GM19372 (cell line): ENCODE measurements at regions not wholly inside any gene's neighbourhood (a gene's known extent, or its start where the extent isn't known, plus 50 kb on each side); places are given as distances from the start of the nearest gene placed in this dataset.
A peak's percentile ranks its signal among the peaks of the same experiment; 100 is the strongest.
"Not testable (repeated sequence)": the region's sequence is repeated elsewhere in the genome, so short reads cannot be mapped to it uniquely, and the experiment has no call there.

Experiments used
- ATAC-seq: cut with Tn5 transposase; IDR thresholded peaks from one replicate; pipeline ENCODE4 v1.9.1; 2021; ENCODE audit warnings: mild to moderate bottlenecking, low read depth, moderate library complexity; ENCODE audit not compliant: unreplicated experiment

- ATAC-seq: no peak
These were observed 110.6 kb upstream of the ZNF746 start for GRCh38 chr7:149608168-149608567.

DNA sequence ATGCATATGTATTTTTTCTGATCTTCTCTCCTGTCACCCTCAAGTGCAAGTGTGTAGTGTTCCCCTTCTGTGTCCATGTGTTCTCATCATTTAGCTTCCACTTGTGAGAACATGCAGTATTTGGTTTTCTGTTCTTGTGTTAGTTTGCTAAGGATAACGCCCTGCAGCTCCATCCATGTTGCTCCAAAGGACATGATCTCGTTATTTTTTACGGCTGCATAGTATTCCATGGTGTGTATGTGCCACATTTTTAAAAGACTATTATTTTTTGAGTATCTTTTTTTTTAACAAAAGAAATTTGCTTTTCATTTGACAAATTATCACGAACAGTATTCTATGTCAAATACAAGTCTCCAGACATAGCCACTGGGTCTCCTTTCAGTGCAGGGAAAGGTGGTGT lies 110.1 kb upstream of the ZNF746 start:
- ATAC-seq: no peak

DNA sequence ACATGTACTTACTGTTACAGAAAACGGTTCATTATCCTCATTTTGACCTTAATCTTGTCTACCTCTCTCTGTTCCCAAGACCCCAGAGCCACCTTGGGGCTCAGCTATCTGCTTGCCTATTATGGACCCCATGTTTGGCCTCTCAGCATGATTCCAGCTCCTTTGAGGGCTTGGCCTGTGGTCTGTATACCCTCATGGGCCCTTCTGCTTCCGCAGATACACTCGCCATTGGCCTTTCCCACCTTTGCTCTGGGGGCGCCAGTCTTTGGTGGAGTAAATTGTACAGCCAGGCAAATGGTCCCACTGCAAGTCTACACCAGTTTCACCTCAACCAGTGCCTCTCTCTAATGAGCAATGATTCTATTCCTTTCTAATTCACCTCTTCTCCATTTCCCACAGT lies 109.2 kb upstream of the ZNF746 start:
- ATAC-seq: no peak

DNA sequence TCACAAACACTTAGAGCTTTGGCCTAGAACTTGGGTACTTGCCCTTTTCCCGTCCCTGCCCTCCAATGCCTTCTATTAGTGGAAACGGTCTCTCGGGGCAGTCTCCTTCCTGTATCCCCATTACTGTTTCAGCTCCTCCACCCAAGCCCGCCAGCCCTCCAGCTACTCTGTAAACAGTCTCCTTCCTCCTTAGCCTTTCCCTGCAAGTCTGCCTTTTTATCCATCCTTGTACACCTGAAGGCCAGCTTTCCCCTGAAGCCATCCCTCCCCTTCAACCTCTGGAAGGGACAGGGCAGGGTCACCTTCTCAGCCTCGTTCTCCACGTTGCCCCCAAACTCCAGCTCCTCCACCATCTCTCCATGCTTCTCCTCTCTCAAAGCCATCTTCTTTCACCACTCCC lies 108.1 kb upstream of the ZNF746 start:
- ATAC-seq: no peak

DNA sequence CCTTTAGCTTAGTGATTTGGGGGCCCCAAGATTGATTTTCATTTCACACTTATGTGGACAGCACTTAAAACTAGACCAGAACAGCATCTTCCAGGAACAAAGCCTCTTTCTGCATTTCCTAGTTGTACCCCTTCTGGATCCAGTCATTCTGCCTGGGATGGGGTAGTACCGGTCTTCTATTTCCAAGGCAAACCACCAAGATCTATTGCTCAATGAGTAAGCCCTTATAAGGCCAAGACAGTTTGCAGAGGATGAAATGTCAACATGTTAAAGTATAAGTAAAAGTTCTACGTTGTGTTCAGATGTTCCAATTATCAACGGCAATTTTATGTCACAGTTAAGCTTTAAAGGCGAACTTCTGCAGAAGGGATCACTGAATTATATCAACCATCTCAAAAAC lies 106.9 kb upstream of the ZNF746 start:
- no peak for ATAC-seq

DNA sequence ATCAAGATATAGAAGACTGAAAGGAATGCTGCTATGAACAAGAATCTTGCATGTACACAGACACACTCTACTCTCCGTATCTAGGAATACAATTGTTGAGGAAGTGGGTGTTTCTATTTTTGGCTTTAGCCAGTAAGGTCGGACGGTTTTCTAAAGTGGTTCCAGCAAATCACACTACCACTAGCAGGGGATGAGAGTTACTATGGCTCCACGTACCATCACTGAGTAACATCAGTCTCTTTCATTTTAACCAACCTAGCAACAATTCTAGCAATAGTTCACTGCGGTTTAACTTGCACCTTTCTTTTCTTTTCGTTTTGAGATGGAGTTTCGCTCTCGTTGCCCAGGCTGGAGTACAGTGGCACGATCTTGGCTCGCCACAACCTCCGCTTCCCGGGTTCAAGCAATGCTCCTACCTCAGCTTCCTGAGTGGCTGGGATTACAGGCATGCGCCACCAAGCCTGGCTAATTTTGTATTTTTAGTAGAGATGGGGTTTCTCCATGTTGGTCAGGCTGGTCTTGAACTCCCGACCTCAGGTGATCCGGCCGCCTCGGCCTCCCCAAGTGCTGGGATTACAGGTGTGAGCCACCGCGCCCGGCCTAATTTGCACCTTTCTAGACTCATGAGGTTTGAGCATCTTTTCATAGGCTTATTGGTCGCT lies 103.2 kb upstream of the ZNF746 start:
- ATAC-seq: peak; percentile 78

DNA sequence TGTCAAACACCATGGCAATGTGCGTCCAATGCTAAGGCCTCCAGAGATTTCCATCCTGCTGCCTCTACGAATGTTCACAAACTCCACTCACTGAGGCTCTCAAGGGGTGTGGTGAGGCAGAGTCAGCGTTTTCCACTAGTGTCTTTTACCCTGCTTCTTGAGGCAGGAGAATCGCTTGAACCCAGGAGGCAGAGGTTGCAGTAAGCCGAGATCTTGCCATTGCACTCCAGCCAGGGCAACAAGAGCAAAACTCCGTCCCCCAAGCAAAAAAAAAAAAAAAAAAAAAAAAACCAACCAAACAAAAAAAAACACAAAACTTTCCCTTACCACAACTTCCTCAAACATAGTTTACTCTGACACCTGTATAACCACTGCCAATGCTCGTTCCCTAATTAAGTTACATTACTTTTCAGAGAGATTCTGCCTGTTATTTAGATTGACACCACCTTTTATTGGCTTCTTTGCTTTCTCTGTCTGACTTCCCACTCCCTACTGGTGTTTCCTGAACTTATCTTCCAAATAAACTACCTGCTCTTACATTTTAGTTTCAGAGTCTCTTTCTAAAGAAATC lies 102.1 kb upstream of the ZNF746 start:
- peak; percentile 51 for ATAC-seq

- no peak for ATAC-seq
These were observed 101.2 kb upstream of the ZNF746 start for GRCh38 chr7:149598721-149599308.

DNA sequence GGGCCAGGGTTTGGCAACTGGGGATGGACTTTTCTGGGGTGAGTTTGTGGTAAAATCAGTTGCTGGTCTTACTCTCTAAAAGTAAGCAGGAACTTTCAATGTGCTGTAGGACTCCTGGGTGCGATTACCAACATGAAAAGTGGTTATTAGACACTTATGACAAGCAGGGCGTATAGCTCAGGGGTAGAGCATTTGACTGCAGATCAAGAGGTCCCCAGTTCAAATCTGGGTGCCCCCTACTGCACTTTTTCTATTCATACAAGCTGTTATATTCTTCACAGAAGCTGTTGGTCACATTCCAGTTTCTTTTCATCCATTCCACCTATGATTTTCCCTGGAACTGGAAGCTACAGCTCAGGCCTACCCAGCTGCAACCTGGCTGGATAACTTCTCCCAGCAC lies 100.2 kb upstream of the ZNF746 start:
- not testable (repeated sequence) for ATAC-seq

- no peak for ATAC-seq
These were observed 97.9 kb upstream of the ZNF746 start for GRCh38 chr7:149595541-149595940.

DNA sequence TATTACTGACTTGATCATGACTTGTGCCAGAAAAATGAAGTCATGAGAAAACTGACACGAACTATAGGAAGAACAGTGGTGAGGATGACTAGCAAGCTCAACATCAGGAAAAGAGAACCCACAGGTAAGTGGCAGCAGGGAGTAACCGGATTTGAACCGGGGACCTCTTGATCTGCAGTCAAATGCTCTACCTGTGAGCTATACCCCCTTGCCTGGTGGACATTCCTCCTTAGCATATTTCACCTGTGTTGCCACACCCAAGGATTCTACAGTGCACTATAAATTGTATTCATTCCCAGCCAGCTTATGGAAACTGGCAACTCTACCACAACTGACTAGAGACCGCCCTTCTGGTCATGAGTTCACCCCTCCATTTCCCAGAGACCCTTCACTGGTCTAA lies 97.5 kb upstream of the ZNF746 start:
- ATAC-seq: no peak

- no peak for ATAC-seq
These were observed 91.3 kb upstream of the ZNF746 start for GRCh38 chr7:149588930-149589329.

- ATAC-seq: no peak
These were observed 89.3 kb upstream of the ZNF746 start for GRCh38 chr7:149586646-149587645.

GRCh38 chr7:149584530-149584929 lies 86.9 kb upstream of the ZNF746 start:
- no peak for ATAC-seq

DNA sequence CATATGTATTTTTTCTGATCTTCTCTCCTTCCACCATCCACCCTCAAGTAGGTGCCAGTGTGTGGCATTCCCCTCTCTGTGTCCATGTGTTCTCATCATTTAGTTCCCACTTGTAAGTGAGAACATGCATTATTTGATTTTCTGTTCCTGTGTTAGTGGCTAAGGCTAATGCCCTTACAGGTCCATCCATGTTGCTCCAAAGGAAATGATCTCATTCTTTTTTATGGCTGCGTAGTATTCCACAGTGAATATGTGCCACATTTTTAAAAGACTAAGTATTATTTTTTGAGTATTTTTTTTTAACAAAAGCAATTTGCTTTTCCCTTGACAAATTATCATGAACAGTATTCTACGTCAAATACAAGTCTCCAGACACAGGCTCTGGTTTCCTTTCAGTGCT lies 86.4 kb upstream of the ZNF746 start:
- no peak for ATAC-seq

GRCh38 chr7:149580328-149580727 lies 82.7 kb upstream of the ZNF746 start:
- no peak for ATAC-seq

DNA sequence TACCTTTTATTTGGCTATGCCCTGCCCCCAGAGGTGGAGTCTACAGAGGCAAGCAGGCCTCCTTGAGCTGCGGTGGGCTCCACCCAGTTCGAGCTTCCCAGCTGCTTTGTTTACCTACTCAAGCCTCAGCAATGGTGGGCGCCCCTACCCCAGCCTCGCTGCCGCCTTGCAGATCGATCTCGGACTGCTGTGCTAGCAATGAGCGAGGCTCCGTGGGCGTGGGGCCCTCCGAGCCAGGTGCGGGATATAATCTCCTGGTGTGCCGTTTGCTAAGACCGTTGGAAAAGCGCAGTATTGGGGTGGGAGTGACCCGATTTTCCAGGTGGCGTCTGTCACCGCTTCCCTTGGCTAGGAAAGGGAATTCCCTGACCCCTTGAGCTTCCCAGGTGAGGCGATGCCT lies 81.8 kb upstream of the ZNF746 start:
- not testable (repeated sequence) for ATAC-seq

- ATAC-seq: not testable (repeated sequence)
These were observed 76.8 kb upstream of the ZNF746 start for GRCh38 chr7:149574428-149574827.

DNA sequence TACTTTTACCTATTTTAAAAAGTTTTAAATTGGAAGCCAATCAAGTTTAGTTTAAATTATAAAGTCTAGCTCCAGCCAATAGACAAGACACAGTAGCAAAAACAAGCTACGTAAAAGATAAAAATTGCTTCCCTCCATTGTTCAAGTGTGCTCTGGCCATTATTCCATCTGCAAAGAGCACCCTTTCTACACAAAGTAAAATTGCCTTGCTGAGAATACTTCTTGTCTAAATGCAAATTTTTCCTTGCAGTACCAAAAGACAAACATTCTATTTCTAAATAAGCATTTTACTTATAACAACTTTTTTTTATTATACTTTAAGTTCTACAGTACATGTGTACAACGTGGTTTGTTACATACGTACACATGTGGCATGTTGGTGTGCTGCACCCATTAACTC lies 75.9 kb upstream of the ZNF746 start:
- ATAC-seq: no peak

DNA sequence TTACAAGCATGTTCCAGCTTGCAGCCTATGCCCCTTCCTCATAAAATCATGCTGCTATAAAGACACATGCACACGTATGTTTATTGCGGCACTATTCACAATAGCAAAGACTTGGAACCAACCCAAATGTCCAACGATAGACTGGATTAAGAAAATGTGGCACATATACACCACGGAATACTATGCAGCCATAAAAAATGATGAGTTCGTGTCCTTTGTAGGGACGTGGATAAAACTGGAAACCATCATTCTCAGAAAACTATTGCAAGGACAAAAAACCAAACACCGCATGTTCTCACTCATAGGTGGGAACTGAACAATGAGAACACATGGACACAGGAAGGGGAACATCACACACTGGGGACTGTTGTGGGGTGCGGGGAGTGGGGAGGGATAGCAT lies 75.3 kb upstream of the ZNF746 start:
- ATAC-seq: not testable (repeated sequence)

- no peak for ATAC-seq
These were observed 73.2 kb upstream of the ZNF746 start for GRCh38 chr7:149570784-149571183.
